Stimulated activated CD4-positive, alpha-beta T cell treated with anti-CD3 and anti-CD28 coated beads, Interleukin-2, amount 100 ng/mL, for 48 hours (primary cell): ENCODE measurements at regions not wholly inside any gene's neighbourhood (a gene's known extent, or its start where the extent isn't known, plus 50 kb on each side); places are given as distances from the start of the nearest gene placed in this dataset.

Experiments
- DNase-seq, 2 donors: peaks; one replicate each; pipeline ENCODE4 v3.0.0-alpha.2; 2020

- no peak for DNase-seq
Observed at GRCh38 chr9:27625751-27626150, 52.5 kb upstream of the C9orf72 start.

GRCh38 chr9:27626244-27627187 is 53.2 kb upstream of the C9orf72 start:
- DNase-seq, result no peak

- no peak for DNase-seq
Observed at GRCh38 chr9:27627188-27627564, 53.9 kb upstream of the C9orf72 start.

- no peak for DNase-seq
Observed at GRCh38 chr9:27628311-27628710, 55.0 kb upstream of the C9orf72 start.

- no peak for DNase-seq
Observed at GRCh38 chr9:27629425-27629824, 56.1 kb upstream of the C9orf72 start.

- DNase-seq, result no peak
Observed at GRCh38 chr9:27632254-27632653, 59.0 kb upstream of the C9orf72 start.

GRCh38 chr9:27633764-27634163 is 60.5 kb upstream of the C9orf72 start:
- DNase-seq, result no peak

GRCh38 chr9:27634879-27635278 is 61.6 kb upstream of the C9orf72 start:
- DNase-seq, result no peak

GRCh38 chr9:27638716-27639115 is 65.4 kb upstream of the C9orf72 start:
- DNase-seq, result no peak

GRCh38 chr9:27645161-27645840 is 72.0 kb upstream of the C9orf72 start:
- no peak for DNase-seq

- DNase-seq, result no peak
Observed at GRCh38 chr9:27653246-27653645, 80.0 kb upstream of the C9orf72 start.

- no peak for DNase-seq
Observed at GRCh38 chr9:27653957-27654356, 80.7 kb upstream of the C9orf72 start.

- no peak for DNase-seq
Observed at GRCh38 chr9:27654629-27655285, 81.5 kb upstream of the C9orf72 start.

- DNase-seq, result no peak
Observed at GRCh38 chr9:27655441-27655840, 82.2 kb upstream of the C9orf72 start.

GRCh38 chr9:27659001-27659400 is 85.7 kb upstream of the C9orf72 start:
- DNase-seq, result no peak

- DNase-seq, result no peak
Observed at GRCh38 chr9:27659571-27659970, 86.3 kb upstream of the C9orf72 start.

GRCh38 chr9:27660148-27660547 is 86.9 kb upstream of the C9orf72 start:
- DNase-seq, result no peak

- DNase-seq, result no peak
Observed at GRCh38 chr9:27663526-27663925, 90.2 kb upstream of the C9orf72 start.

GRCh38 chr9:27664121-27664779 is 91.0 kb upstream of the C9orf72 start:
- no peak for DNase-seq

GRCh38 chr9:27665136-27665535 is 91.9 kb upstream of the C9orf72 start:
- no peak for DNase-seq

- DNase-seq, result no peak
Observed at GRCh38 chr9:27668280-27668679, 95.0 kb upstream of the C9orf72 start.

GRCh38 chr9:27671636-27672035 is 98.4 kb upstream of the C9orf72 start:
- DNase-seq, result no peak

GRCh38 chr9:27672718-27673117 is 99.4 kb upstream of the C9orf72 start:
- no peak for DNase-seq
